GF-D8 (cell line): ENCODE measurements at regions not wholly inside any gene's neighbourhood (a gene's known extent, or its start where the extent isn't known, plus 50 kb on each side); places are given as distances from the start of the nearest gene placed in this dataset.

Experiments
- DNase-seq: peaks from one replicate; lab custom pipeline; 2025; lab: John Stamatoyannopoulos, UW

GRCh38 chr1:29485096-29485925, 249.0 kb downstream of the PTPRU start:
- DNase-seq, result no peak

DNA sequence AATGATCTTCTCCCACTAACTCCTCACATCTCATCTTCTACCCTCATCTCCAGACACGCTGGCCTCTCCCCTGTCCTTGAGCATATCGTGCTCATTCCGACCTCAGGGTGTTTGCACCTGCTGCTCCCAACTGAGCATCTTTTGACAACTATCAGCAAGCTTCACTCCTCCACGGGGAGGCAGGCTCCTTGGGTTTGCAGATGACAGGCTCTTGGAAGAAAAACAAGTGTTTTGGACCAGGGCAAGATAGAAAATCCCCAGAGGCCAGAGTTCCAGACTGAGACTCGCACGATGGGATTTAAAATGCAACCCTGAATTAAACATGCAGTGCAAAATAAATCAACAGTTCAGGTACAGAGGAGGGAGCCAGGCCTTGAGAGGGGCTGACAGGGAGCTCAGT, 246.7 kb downstream of the PTPRU start:
- DNase-seq, result no peak

DNA sequence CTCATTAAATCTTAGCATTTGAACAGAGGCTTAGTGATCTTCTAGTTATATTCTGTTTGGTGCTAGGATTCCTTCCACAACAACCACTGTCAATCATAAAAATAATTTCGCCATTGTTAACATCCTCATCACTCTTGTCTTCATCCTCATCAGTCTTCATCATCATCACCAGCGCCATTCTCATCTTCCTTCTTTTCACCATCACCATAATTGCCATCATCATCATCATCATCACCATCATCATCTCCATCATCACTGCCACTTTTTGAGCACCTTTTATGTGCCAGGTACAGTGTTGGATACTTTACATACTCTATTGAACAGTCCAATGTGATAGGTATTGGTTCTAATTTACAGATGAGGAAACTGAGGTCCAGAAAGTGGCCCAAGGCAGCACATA, 245.7 kb downstream of the PTPRU start:
- no peak for DNase-seq

DNA sequence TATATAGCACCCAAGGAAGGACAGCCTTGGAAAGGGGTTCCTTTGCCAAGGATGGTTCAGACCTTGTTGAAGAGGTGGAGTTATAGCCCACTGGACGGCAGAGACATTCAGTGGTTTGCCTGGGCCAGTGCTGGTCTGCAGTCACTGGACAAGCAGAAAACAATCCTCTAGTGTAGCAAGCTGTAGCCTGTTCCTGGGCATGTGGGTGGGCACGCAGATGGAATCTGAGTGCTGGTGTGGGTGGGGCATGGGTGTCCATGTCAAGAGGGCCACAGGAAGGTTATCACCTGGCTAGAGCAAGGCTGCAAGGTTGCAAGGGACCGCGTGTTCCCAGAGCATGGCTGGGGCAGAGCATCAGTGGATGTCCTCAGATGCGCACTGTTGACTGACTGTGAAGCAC, 244.7 kb downstream of the PTPRU start:
- DNase-seq, result no peak

DNA sequence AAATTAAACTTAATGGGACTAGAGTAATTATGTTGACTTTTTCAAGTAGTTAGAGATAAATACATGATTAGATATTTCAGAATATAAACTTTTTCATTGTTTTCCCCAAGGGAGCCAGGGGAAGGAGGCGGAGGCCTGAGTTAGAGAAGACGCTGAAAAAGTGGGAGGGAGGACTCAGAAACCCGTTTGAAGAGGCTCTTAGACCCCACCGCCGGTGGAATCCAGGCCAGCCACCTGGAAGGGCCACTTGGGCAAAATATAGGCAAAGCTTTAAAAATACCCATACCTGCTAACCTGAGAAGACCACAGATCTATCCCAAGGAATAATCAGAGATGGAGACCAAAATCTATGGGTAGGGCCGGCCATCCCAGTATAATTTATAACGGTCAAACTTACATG, 242.6 kb downstream of the PTPRU start:
- no peak for DNase-seq

DNA sequence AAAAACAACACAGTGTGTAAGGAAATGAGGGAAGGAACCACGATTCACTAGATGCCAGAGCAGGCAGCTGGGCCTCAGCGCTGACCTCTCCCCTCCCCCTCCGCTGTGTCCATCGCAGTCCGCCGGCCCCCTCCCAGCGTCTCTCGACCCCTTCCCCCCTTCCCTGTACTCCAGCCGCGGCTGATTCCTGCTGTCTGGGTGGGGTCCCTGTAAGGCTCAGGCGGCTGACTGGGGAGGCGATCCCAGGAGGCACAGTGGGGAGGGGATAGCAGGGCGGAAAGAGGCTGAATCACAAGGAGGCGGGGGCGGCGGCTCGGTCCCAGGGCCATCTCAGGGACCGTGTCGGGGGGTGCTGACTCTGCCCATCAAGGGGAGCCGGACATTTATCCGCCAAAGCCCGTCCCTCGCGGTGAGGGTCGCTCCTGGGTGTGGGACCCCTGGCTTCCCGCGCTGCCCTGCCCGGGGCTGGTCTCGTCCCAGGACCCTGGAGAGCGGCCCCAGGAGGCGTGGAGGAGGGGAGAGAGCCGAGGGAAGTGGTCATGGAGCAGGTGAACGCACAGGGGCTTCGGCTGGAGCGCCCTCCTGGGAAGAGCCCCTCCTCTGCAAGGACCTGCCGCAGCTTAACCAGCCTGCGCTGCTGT, 241.9 kb downstream of the PTPRU start:
- no peak for DNase-seq

DNA sequence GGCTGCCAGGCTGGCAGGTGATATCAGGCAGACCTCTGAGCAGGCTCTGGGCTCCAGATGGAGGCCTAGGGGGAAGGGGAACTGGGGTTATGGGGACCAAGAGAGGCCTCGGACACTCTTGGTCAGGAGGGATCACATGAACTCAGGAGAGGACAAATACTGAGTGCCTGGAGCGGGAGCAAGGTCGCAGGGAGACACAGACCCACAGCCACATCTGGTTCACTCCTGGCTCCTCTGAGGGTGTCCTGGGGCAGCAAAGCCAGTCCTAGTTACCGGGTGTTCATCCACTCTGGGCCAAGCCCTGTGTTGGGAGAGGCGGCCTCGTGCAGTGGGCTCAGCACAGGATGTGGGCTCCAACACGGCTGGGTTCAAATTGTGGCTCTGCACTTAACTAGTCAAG, 239.0 kb downstream of the PTPRU start:
- DNase-seq, result no peak

DNA sequence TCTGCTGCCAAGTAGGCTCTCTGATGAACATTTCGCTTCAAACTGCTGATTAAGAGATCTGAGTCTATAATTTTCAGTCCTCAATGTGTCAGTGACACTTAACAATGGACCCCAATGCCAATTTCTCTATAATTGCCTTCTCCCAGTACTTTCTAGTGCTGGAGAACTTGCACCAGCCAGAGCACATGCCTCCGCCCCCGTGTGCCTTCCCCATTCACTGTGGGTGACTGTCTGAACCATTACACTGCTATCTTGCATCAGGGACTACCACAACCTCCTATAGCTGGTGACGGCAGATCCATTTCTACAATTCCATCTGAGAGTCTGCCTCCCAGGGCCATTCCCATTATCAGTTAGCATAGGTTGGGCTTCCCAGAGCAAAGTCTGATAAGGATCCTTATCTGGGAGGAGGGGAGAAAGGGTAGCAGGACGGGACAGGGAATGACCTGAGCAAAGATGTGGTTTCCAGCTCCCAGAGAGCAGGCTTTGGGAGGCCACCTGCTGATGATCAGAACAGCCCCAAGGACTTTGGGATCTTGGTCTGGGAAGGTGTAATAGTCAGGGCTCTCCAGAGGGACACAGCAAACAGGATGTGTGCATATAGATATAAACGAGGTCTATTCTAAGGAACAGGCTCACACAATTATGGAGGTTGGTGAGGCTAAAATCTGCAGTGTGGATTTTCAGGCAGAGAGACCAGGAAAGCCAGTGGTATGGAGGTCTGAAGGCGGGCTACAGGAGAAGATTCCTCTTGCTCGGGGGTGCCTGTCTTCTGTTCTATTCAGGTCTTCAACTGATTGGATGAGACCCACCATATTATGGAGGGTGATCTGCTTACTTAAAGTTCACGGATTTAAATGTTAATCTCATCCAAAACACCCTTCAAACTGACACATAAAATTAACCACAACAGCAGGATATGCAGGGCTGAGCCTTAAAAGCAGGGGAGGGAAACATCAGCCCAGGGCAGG, 238.2 kb downstream of the PTPRU start:
- DNase-seq, result no peak

GRCh38 chr1:29473161-29473855, 237.0 kb downstream of the PTPRU start:
- DNase-seq, result no peak

DNA sequence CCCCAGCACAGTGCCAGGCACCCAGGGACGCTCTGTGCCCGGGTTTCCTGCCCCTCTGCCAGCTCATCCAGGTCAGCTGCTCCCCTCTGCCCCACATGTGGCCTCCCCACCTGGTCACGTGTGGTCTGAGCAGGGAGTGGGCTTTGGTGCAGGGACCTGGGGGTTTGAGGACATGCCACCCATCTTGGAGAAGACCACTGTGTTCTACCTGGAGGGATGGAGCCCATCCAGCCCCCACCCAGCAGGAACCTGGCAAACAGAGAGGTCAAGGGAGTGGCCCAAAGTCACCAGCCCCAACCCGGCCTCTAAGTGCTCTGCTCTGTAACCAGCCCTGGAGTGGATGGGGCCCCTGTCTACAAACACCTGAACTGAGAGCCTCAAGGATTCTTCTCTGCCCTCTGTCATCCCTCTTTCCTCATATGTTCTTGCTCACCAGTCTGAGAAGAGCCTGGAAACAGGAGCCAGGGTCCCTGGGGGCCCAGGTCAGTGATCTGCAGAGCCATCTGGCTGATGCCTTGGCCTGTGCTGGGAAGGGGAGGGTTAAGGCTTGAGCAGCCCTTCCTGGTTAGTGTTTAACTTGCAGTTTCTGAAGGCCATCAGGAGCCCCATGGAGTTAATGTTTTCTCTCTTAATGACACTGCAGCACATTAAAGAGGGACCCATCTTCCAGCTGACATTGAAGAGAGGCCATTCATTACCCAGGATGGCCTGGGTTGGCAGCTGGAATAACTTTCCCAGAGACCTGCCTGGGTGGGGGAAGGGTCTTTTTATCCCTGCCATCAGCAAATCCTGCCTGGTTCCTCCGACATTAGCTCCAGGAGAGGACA, 235.4 kb downstream of the PTPRU start:
- no peak for DNase-seq

DNA sequence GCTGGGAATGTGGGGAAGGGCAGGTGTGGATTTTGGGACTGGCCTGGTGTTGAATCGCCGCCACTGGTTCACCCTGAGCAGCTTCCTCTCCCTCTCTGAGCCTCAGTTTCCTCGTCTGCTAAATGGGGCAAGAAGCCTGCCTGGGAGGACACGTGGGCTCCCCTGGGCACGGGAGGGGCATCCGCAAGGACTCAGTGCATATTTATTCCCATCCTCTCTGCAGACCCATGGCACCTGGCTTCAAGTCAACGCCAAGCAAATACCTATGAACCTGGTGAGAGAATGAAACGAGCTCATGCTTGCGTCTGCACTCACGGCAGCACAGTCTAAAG, 234.4 kb downstream of the PTPRU start:
- no peak for DNase-seq

- DNase-seq, result no peak
Measured at GRCh38 chr1:29470087-29470787, 233.9 kb downstream of the PTPRU start.

GRCh38 chr1:29469457-29469856, 233.1 kb downstream of the PTPRU start:
- DNase-seq, result no peak

GRCh38 chr1:29467989-29468900, 231.9 kb downstream of the PTPRU start:
- no peak for DNase-seq

DNA sequence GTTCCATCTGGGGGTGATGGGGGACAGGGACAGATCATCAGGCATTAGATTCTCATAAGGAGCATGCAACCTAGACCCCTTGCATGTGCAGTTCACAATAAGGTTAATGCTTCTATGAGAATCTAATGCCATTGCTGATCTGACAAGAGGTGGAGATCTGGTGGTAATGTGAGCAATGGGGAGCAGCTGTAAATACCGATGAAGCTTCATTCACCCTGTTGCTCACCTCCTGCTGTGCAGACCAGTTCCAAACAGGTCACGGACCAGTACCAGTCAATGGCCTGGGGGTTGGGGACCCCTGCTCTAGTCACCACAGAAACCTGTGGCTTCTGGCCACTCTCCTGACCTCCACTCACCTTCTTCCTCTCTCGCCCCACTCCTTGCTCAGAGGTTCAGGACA, 229.9 kb downstream of the PTPRU start:
- DNase-seq, result no peak

DNA sequence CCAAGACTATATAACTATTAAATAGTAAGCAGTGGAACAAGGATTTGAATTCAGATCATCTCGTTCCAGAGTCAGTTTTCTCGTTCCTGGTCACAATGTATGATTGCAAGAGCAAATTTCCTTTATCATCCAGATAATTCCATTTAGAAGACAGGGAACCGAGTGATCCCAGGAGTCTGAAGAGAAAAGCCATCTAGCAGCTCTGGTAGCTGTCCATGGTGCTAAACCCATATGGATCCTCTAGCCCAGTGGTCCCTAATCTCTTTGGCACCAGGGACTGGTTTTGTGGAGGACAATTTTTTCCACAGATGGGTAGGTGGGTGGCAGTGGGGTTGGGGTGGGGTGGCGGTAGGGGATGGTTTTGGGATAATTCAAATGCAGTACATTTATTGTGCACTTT, 229.4 kb downstream of the PTPRU start:
- DNase-seq, result no peak

DNA sequence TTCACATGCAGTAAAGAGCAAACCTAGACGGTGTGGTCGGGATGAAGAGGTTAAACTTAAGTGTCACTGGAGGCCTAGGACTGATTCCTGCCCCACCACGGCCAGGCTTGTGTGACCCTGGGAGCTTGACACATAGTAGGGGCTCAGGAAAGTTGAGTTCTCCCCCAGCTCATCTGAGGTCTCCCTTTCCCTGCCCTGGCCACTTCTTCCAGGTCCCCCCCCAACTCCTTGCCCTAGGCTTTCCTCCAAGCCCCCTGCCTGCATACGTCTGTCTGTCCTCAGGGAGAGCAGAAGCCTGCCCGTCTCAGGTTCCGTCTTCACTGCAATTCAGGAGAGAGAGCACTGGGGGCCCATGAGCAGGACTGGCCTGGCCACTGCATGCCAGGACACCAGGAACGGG, 225.8 kb downstream of the PTPRU start:
- no peak for DNase-seq

DNA sequence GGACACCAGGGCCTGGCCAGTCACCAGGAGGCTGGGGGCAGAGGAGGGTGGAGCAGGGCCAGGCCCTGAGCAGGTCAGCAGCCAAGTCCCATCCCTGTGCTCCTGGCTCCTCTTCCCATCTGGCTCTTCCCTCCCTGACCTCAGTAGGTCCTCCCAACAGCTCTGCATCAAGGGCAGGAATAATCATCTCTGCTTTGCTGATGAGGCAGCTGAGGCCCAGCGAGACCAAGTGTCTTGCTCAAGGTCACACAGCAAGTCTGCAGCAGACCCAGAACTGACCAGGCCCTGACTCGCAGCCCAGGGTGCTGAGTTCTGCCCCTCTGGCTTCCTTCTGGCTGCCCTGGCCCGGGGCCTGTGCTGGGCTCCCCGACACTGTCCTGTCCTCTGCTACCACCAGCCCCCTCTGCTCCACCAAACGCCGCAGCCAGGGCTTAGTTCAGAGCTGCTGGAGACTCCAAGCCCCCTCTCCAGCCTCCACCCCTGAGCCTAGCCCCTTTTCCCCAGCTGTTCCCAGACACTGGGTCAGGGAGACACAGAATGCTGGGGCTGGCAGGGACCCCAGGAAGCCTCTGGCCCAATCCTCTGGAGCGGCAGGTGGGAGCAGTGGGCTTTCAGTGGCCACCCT, 224.9 kb downstream of the PTPRU start:
- DNase-seq, result no peak

- DNase-seq, result no peak
Measured at GRCh38 chr1:29460694-29461093, 224.4 kb downstream of the PTPRU start.
